ENCODE measurements at regions not wholly inside any gene's neighbourhood (a gene's known extent, or its start where the extent isn't known, plus 50 kb on each side); places are given as distances from the start of the nearest gene placed in this dataset.

DNA sequence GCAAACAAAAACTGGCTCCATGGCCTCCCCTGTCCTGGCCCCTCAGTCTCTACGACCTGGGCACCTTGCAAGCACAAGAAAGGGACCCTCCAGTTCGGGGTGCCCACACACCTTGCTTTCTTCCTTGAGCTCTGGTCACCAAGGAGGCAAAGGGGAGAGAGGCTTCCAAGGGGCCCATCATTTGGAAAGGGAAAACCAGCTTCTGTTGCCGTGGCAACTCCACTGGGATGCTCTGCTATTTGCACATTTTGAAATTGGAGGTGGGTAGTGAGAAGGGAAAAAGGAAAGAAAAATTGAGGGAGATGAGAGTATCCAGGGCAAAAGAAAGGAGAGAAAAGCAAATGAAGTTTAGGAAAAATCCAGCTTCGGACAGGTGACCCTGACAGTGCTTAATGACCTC lies 388.4 kb downstream of the SHANK2 start:
- DNase-seq = no peak

DNA sequence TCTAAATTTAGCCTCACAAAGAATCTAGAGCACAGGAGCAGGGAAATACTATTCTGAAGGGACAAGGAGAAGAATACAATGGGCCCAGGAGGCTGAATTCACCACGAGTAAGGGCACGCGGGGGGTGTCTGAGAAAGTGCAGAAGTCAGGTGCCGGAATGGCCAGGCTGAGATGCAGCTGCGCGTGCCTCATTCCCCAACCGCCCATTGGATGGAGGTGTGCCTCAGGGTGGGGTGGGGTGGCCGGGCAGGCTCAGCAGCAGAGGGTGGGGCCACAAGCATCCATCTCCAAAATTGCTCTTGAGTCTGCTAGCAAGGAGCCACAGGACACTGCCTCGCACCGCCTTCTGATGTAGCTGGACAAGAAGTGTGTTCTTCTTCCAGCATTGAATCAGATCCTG lies 387.0 kb downstream of the SHANK2 start:
- DNase-seq = no peak

DNA sequence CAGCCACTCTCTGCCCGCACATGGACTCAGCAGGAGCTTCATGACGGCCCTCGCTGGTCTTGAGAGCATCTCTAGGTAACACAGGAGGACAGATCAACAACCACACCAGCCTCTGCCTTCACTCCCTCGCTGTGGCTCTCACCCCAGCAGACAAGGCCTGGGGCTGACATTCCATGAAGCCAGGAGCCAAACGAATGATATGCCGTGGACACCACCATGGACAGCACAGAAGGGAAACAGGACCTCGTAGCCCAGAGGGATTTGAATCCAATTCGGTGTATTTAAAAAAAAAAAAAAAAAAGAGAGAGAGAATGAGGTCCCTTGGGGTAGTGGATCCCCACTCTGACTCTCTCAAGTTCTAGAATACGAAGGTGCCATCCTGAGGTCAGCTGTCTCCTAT lies 385.5 kb downstream of the SHANK2 start:
- DNase-seq = no peak

- DNase-seq = no peak
These were observed 384.9 kb downstream of the SHANK2 start for GRCh38 chr11:70867281-70868047.

- no peak for DNase-seq
These were observed 384.0 kb downstream of the SHANK2 start for GRCh38 chr11:70868341-70868885.

DNA sequence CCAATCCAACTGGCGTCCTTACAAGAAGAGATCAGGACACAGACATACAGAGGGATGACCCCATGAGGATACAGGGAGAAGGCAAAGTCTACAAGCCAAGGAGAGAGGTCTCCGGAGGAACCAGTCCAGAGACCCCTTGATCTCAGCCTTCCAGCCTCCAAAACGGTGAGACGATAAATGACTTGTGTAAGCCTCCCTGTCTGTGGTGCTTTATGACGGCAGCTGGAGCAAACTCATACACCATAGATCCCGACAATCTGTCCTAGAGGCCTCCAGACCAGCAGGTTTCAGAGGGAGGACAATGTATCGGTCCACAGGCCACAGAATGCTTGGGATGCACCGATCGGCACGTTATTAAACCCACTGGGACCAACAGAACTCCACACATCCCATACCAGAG lies 383.3 kb downstream of the SHANK2 start:
- DNase-seq = no peak

- DNase-seq = no peak
These were observed 380.5 kb downstream of the SHANK2 start for GRCh38 chr11:70871881-70872280.

GRCh38 chr11:70872299-70872698 lies 380.1 kb downstream of the SHANK2 start:
- DNase-seq = no peak

DNA sequence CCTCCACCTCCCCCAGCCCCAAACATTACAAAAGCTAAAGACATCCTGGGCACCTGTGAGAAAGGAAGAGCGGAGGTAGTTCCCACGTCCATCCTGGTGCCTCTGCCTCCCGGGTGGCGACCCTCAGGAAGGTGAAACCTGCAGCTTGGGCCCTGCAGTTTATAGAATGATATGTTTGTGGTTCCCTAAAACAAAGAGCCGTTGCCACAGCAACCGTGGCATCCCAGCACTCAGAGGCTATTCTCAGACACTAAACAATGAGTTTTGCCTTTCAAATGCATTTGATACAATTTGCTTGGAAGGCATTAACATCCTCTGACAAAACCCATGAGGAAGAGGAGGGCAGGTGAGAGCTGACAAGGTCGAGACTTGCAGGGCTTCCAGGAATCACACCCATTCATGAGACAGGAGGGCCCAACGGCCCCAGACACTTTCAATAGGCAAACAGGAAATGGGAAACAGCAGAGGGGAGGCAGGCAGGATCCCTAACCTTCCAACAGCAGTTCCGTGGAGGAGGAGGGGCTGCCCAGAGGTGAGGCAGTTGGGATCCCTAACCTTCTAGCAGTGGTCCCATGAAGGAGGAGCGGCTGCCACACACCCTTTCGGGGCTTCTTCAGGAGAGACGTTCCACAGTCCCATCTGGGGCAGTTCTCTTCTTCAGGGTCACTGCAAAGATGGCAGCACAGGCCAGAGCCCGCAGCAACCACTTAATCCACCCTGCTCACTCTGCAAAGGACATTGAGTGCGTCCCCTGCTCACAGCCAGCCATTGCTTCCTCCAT lies 379.2 kb downstream of the SHANK2 start:
- DNase-seq = no peak

GRCh38 chr11:70873736-70874412 lies 378.5 kb downstream of the SHANK2 start:
- no peak for DNase-seq

GRCh38 chr11:70876685-70877084 lies 375.7 kb downstream of the SHANK2 start:
- no peak for DNase-seq

GRCh38 chr11:70877151-70877550 lies 375.2 kb downstream of the SHANK2 start:
- no peak for DNase-seq

- DNase-seq = no peak
These were observed 374.0 kb downstream of the SHANK2 start for GRCh38 chr11:70878366-70878765.

- DNase-seq = no peak
These were observed 372.6 kb downstream of the SHANK2 start for GRCh38 chr11:70879601-70880285.

DNA sequence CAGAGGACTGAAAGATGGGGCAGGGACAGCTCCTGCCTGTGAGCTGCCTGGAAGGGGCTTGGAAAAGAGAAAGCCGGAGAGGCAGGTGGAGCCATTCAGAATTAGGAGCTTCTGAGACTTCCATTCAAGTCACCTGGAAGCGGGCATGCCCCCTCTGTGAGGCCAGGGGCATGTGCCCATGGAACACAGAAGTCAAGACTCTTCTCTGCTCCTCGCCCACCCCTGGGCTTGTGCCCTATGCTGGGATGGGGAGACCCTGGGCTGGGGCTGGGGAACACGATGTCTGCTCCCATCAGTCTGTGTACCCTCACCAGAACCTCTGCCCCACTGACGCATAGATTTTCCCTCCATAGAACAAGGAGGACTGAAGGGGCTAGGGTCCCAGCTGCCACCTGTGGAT lies 372.0 kb downstream of the SHANK2 start:
- no peak for DNase-seq

- no peak for DNase-seq
These were observed 370.2 kb downstream of the SHANK2 start for GRCh38 chr11:70881948-70882715.

DNA sequence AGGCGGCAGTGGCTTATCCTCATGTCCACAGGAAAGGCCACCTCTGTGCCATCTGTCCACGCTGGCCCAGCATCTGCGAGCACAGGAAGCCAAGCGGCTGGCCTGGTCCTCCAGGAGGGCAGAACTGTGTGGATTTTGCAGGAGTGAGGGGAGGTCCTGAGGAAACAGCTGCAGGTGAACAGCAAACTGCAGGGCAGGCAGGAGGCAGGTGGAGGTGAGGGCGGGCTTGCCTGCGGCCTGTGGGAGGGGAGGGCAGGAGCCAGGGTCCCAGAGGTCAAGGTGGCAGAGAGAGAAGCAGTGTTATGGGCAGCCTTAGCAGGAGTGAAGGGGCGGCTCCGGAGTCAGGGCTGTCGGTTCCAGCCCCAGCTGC lies 369.7 kb downstream of the SHANK2 start:
- no peak for DNase-seq

GRCh38 chr11:70883323-70883940 lies 368.9 kb downstream of the SHANK2 start:
- DNase-seq = no peak

DNA sequence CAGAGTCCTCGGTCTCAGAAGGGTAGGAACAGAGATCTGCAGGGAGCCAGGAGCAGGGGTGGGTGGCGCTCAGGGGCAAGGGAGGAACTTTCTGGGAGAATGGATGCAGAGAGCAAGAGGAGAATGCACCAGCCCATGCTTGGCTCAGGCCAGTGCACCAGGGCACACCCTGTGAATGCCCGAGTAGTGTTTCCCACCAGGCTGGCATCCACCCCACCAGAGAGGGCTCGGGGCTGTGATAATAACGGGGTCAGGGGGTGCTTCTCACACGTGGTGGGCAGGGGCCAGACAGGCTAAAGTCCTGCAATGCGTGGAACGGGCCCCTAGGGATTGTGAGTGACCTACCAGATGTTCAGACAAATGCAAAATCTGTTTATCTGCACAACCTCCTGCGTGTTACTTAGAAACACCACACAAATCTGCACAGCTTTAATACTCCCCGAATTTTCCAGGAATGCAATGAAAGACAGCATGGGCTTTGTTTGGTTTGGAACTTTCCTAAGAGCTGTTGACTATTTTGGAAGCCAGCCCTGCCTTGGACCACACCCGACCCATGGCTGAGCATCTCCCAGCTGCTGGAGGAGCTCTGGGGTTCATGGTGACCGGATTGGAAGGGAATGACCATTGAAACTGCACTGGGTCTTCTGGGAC lies 368.3 kb downstream of the SHANK2 start:
- no peak for DNase-seq

- no peak for DNase-seq
These were observed 366.8 kb downstream of the SHANK2 start for GRCh38 chr11:70885281-70886231.

All from activated effector memory CD4-positive, alpha-beta T cell treated with Interleukin-2 at 50 U/mL for 16 hours (primary cell).